ENCODE measurements at regions not wholly inside any gene's neighbourhood (a gene's known extent, or its start where the extent isn't known, plus 50 kb on each side); places are given as distances from the start of the nearest gene placed in this dataset.

GRCh38 chr5:32526810-32527209 lies 58.5 kb upstream of the SUB1 start:
- TF ChIP-seq CTCF (IDR thresholded peaks at IDR 0.05; ENCODE audit: insufficient read depth, low read depth, low read length) (no peak), EZH2 (IDR thresholded peaks at IDR 0.05; ENCODE audit: insufficient read depth, low read length) (no peak)

All from astrocyte (in vitro differentiated cells and primary cell).